ENCODE measurements at regions not wholly inside any gene's neighbourhood (a gene's known extent, or its start where the extent isn't known, plus 50 kb on each side); places are given as distances from the start of the nearest gene placed in this dataset.
"Not testable (repeated sequence)": the region's sequence is repeated elsewhere in the genome, so short reads cannot be mapped to it uniquely, and the experiment has no call there.

DNA sequence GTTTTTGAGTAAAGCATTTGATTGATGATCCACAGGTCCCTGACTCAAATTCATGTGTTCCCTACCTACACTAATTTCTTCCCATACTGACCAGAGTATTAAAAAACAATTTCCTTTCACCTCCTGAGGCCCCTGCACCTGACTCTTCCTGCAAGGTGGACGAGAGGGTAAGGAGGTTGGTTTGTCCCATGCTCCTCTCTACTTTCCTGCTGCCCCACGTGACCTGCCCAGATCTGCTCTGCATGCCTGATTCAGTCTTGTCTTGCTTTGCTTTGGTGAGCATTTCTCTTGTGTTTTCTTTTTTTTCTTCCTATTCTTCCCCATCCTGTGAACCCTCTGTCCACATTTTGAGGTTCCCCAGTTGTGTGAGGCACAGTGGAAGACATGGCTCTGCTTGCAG is 107.8 kb downstream of the ZNF467 start:
- not testable (repeated sequence) for TF ChIP-seq POLR2A (IDR thresholded peaks at IDR 0.05; ENCODE audit: low read length); GATA1 (IDR thresholded peaks at IDR 0.05; ENCODE audit: low read depth, low read length)
